ENCODE measurements at regions not wholly inside any gene's neighbourhood (a gene's known extent, or its start where the extent isn't known, plus 50 kb on each side); places are given as distances from the start of the nearest gene placed in this dataset.

- Histone ChIP-seq H3K9ac (ENCODE audit: insufficient read depth in 1 of 2, low read depth in 2 of 2, low read length in 2 of 2) (no peak overlapping the region), H3K36me3 (ENCODE audit: control insufficient read depth, insufficient read depth, low read length) (no peaks in the 10 kb centered on the region), H3K4me2 (ENCODE audit: insufficient read depth, low read length) (no peak overlapping the region), H3K4me1 (replicated peaks in 1 of 2; ENCODE audit: control insufficient read depth in 2 of 2, insufficient read depth in 2 of 2, low read length in 2 of 2) (no peaks in the 10 kb centered on the region), H3K79me2 (ENCODE audit: control insufficient read depth, insufficient read depth, low read length) (no peaks in the 10 kb centered on the region), H3K4me3 (no peak overlapping the region), H3K9me3 (replicated peaks; ENCODE audit: control insufficient read depth, insufficient read depth, low read depth, low read length) (no peaks in the 10 kb centered on the region), H4K20me1 (replicated peaks; ENCODE audit: control insufficient read depth, insufficient read depth, low read length) (no peaks in the 10 kb centered on the region), H3K27ac (ENCODE audit: extremely low read depth, low read depth, low read length) (no peak overlapping the region), H2AFZ (ENCODE audit: low read depth, low read length) (no peak overlapping the region), H3K9me1 (ENCODE audit: control insufficient read depth, insufficient read depth, low read length) (no peaks in the 10 kb centered on the region), H3K27me3 (ENCODE audit: control insufficient read depth in 2 of 2, insufficient read depth in 2 of 2, low read length in 2 of 2) (no peaks in the 10 kb centered on the region; a peak in 1 of 5 replicates)
- in situ Hi-C loops (cut with MboI) (no loop called here), intact Hi-C loops (cut with micrococcal nuclease) (no loop called here)
- DNase-seq (ENCODE audit: extremely low read depth in 1 of 4, low spot score in 3 of 4) (no peak), ATAC-seq (no peak), FAIRE-seq (no peak)
- BruUV-seq (replicated peaks) = no TSS peak
- TF ChIP-seq BCL6 (CRISPR knock-in tag; IDR thresholded peaks at IDR 0.05) (no peak), CHAMP1 (IDR thresholded peaks at IDR 0.05) (no peak), SMAD4 (CRISPR knock-in tag; conservative IDR thresholded peaks at IDR 0.05) (no peak), SMARCA4 (IDR thresholded peaks at IDR 0.05) (no peak), ATF6 (CRISPR knock-in tag; IDR thresholded peaks at IDR 0.05) (no peak), TAF9B (IDR thresholded peaks at IDR 0.05; ENCODE audit: partially characterized antibody) (no peak)
- ChIA-PET CTCF (ENCODE audit: low intra/inter-chr PET ratio) (no interaction called here), POLR2A (no interaction called here)
- WGBS (ENCODE audit: insufficient coverage, low coverage, missing lambda C conversion rate) = 0% methylated on average over 5 of the region's 5 CpGs
Measured at GRCh38 chr10:120002785-120003184, 110.3 kb downstream of the SEC23IP start.
